Limb (tissue), 2 donors: ENCODE measurements at regions not wholly inside any gene's neighbourhood (a gene's known extent, or its start where the extent isn't known, plus 50 kb on each side); places are given as distances from the start of the nearest gene placed in this dataset.
"Not testable (repeated sequence)": the region's sequence is repeated elsewhere in the genome, so short reads cannot be mapped to it uniquely, and the experiment has no call there.

Experiments used
- DNase-seq, 2 donors: peaks; one replicate each; pipeline ENCODE4 v3.0.0-alpha.2; 2016; ENCODE audit errors: extremely low spot score in 2 of 2

- DNase-seq: no peak
These were observed 261.2 kb upstream of the FSIP2 start for GRCh38 chr2:185477452-185477851.

- DNase-seq: no peak
These were observed 254.0 kb upstream of the FSIP2 start for GRCh38 chr2:185484602-185485001.

- no peak for DNase-seq
These were observed 236.3 kb upstream of the FSIP2 start for GRCh38 chr2:185502351-185502750.

- no peak for DNase-seq
These were observed 230.9 kb upstream of the FSIP2 start for GRCh38 chr2:185507719-185508118.

- no peak for DNase-seq
These were observed 228.5 kb upstream of the FSIP2 start for GRCh38 chr2:185510060-185510459.

- no peak for DNase-seq
These were observed 226.7 kb upstream of the FSIP2 start for GRCh38 chr2:185511925-185512324.

GRCh38 chr2:185522472-185522871 lies 216.1 kb upstream of the FSIP2 start:
- no peak for DNase-seq

- DNase-seq: not testable (repeated sequence)
These were observed 214.4 kb upstream of the FSIP2 start for GRCh38 chr2:185524242-185524641.

GRCh38 chr2:185526161-185526560 lies 212.4 kb upstream of the FSIP2 start:
- no peak for DNase-seq

- DNase-seq: no peak
These were observed 206.9 kb upstream of the FSIP2 start for GRCh38 chr2:185531721-185532120.

GRCh38 chr2:185537689-185538088 lies 200.9 kb upstream of the FSIP2 start:
- no peak for DNase-seq

- no peak for DNase-seq
These were observed 171.4 kb upstream of the FSIP2 start for GRCh38 chr2:185567196-185567595.

- no peak for DNase-seq
These were observed 170.7 kb upstream of the FSIP2 start for GRCh38 chr2:185567940-185568339.

GRCh38 chr2:185578322-185578721 lies 160.3 kb upstream of the FSIP2 start:
- DNase-seq: no peak

- no peak for DNase-seq
These were observed 155.4 kb upstream of the FSIP2 start for GRCh38 chr2:185583058-185583816.

GRCh38 chr2:185585165-185585564 lies 153.4 kb upstream of the FSIP2 start:
- not testable (repeated sequence) for DNase-seq

GRCh38 chr2:185591276-185591675 lies 147.3 kb upstream of the FSIP2 start:
- not testable (repeated sequence) for DNase-seq

GRCh38 chr2:185607945-185608344 lies 130.7 kb upstream of the FSIP2 start:
- no peak for DNase-seq

GRCh38 chr2:185608799-185609198 lies 129.8 kb upstream of the FSIP2 start:
- no peak for DNase-seq

- DNase-seq: no peak
These were observed 128.3 kb upstream of the FSIP2 start for GRCh38 chr2:185610301-185610700.

- no peak for DNase-seq
These were observed 120.0 kb upstream of the FSIP2 start for GRCh38 chr2:185618625-185619024.

GRCh38 chr2:185625604-185626003 lies 113.0 kb upstream of the FSIP2 start:
- no peak for DNase-seq

GRCh38 chr2:185628985-185629384 lies 109.6 kb upstream of the FSIP2 start:
- DNase-seq: no peak

GRCh38 chr2:185633621-185634020 lies 105.0 kb upstream of the FSIP2 start:
- no peak for DNase-seq
